GM10266 (cell line): ENCODE measurements at regions not wholly inside any gene's neighbourhood (a gene's known extent, or its start where the extent isn't known, plus 50 kb on each side); places are given as distances from the start of the nearest gene placed in this dataset.

Experiments used
- DNase-seq: peaks from one replicate; pipeline ENCODE4 v3.0.0; 2012; ENCODE audit errors: extremely low spot score
- CTCF ChIP-seq: IDR thresholded peaks from 2 replicates; pipeline ENCODE4 v1.5.1; 2012; ENCODE audit warnings: mild to moderate bottlenecking, low read depth; ENCODE audit not compliant: control insufficient read depth, insufficient read depth; ENCODE audit errors: missing control alignments

DNA sequence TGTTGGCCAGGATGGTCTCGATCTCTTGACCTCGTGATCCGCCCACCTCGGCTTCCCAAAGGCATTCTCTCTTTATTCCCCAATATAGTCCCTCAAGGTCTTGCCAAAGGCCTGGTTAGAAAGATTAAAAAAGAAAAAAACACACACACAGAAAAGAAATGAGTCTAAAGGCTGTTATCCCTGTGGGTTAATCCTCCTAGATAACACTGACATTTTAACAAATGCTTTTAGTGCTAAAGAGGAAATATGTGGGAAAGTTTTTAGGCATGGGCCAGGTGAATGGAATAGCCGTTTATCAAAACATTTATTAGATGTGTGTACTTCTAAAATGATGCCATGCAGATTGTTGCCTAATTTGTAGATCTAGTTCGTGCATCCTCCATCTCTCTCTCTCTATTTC lies 261.6 kb upstream of the FN1 start:
- no peak for TF ChIP-seq CTCF
- DNase-seq: no peak

GRCh38 chr2:215697003-215697402 lies 261.1 kb upstream of the FN1 start:
- no peak for TF ChIP-seq CTCF
- no peak for DNase-seq

DNA sequence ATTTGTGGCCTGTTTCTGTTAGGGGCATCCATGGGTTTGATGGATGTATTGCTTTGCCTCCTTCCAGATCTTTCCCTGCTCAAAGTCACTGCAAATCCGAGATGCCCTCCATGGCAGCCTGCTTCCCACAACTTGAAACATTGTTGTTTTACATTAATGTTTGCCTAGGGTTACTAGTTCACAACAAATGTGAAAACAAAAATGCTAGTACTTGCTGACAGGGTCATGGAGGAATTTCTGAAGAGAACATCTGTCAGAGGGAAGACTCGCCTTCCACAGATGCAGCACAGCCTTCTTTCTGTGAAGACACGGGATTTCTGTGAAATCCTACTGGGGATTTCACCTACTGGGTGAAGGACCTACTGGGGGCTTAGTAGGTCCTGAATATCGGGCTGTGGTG lies 260.0 kb upstream of the FN1 start:
- DNase-seq: no peak

GRCh38 chr2:215693999-215694580 lies 258.2 kb upstream of the FN1 start:
- no peak for TF ChIP-seq CTCF
- no peak for DNase-seq

More for the DNA sequence above, 260.0 kb upstream of the FN1 start:
- TF ChIP-seq CTCF: no peak

- DNase-seq: no peak
These were observed 257.5 kb upstream of the FN1 start for GRCh38 chr2:215693193-215693998.

GRCh38 chr2:215692387-215693079 lies 256.7 kb upstream of the FN1 start:
- no peak for DNase-seq
- TF ChIP-seq CTCF: no peak

More at GRCh38 chr2:215693193-215693998, 257.5 kb upstream of the FN1 start:
- no peak for TF ChIP-seq CTCF

DNA sequence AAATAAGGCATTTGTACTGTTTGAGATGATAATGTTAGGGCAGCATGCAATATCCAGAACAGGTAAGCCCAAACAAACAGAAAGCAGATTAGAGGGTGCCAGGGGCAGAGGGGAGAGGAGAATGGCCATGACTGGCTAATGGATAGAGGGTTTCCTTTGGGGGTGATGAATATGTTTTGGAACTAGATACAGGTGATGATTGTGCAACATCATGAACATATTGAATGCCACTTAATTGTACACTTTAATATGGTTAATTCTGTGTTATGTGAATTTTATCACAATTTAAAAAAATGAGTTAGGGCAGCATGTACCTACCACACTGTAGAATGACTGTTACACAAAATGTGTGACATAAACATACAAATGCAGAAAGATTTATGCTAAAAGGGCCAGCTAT lies 255.5 kb upstream of the FN1 start:
- no peak for TF ChIP-seq CTCF
- DNase-seq: no peak
